GM19467 (cell line): ENCODE measurements at regions not wholly inside any gene's neighbourhood (a gene's known extent, or its start where the extent isn't known, plus 50 kb on each side); places are given as distances from the start of the nearest gene placed in this dataset.
"Not testable (repeated sequence)": the region's sequence is repeated elsewhere in the genome, so short reads cannot be mapped to it uniquely, and the experiment has no call there.

Experiments
- ATAC-seq: cut with Tn5 transposase; IDR thresholded peaks from one replicate; pipeline ENCODE4 v1.9.1; 2021; ENCODE audit warnings: mild to moderate bottlenecking, moderate library complexity; ENCODE audit not compliant: unreplicated experiment

DNA sequence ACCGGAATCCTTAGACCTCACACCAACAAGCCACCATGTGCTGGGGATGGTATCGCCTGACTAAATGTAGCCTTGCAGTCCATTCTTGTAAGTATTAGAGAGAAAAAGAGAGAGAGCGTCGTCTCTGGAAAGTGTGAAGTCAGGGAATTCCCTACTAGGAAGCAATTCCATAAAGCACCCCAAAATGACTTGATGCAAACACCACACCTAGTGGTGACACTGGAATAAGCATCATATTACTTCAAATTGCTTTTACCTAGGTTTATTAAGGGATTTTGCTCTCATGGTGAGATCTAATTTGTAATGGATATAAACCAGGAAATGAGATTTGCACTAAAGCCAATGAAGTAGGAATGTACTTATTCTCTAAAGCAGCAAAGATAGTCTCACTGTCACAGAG lies 111.4 kb upstream of the METTL9 start:
- not testable (repeated sequence) for ATAC-seq

DNA sequence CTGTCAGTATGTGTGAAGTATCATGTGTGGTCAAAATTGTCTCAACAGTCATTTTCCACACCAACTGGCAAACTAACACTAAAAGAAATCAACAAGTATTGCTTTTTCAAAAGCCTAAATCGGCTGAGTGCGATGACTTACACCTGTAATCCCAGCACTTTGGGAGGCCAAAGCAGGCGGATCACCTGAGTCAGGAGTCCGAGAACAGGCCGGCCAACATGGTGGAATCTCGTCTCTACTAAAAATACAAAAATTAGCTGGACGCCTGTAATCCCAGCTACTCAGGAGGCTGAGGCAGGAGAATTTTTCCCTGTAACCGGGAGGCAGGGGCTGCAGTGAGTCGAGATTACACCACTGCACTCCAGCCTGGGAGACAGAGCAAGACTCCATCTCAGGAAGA lies 100.3 kb upstream of the METTL9 start:
- not testable (repeated sequence) for ATAC-seq

DNA sequence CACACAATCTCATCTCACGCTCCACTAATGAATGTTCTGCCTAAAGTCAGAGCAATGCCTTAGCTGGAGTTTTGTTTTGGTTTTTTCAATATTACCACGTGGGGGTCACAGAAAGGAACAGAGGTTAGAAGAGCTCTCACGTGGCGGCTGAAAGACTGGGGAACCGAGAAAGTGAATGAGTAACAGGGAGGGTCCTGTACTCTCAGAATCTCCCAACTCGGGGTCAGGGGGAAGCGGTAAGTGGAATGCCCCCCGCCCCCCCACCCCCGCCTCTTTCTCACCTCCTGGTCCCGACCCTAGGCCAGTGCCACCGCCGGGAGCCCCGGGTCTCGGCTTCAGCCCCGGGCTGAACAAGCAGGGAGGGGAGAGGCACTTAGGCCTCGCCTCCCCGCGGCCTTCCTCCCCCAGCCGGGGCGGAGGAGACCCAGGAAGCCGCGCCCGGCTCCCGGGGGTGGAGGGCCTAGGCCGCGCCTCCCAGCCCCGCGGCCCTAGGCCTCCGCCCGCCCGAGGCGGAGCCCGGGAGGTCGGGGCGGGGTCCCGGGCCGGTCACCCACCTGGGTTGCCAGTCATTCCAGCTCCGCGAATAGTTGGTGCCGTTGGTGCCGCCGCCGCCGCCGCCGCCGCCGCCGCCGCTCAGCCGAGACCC lies 98.0 kb upstream of the METTL9 start:
- peak; percentile 37 for ATAC-seq

DNA sequence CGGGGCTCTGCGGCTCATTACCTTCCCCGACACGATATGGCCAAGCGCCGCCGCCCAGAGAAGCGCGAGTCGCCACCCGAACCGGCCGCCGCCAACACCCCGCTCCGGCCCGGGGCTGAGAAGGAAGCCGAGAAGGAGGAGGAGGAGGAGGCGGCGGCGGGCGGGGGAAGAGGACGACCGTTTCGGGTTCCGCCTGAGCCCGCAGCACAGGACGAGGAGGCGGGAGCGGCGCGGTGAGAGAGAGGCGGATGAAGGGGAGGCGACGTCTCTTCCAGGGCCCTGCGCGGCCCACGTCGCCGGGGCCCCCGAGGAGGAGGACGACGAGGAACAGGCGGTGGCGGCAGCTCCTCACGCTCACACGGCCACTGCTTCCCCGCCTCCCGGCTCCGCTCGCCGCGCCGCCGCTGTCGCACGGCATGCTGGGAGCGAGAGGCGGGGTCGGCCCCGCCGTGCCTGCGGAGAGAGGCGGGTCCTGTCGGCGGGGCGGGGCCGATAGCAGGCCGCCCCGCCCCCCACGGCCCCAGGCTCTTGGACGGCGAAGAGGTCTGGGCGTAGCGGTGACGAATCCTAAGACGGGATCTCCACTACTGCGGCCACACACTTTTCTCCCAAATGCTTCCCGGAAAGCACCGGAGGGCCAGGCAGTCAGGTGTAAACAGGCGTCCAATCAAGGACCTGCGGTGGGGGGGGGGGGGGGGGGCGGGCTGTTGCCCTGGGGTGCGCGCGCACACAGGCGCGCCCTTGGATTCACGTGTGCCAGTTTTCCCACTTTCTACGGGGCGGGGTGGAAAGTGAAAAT lies 97.3 kb upstream of the METTL9 start:
- peak; percentile 58 for ATAC-seq

DNA sequence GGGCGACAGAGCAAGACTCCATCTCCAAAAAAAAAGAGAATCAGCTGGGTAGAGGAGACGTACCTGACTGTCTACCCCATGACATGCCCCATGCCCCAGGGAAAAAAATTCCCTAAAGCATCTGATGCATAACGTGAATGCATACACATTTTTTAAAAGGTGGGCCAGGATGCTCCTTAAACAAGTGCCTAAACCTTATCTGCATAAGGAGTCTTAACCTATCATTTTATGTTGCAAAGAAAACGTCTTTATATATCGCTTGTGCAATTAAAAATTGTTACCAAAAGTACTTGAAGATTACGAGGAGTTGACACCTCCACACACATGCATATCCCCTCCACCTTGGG lies 95.8 kb upstream of the METTL9 start:
- ATAC-seq: not testable (repeated sequence)

DNA sequence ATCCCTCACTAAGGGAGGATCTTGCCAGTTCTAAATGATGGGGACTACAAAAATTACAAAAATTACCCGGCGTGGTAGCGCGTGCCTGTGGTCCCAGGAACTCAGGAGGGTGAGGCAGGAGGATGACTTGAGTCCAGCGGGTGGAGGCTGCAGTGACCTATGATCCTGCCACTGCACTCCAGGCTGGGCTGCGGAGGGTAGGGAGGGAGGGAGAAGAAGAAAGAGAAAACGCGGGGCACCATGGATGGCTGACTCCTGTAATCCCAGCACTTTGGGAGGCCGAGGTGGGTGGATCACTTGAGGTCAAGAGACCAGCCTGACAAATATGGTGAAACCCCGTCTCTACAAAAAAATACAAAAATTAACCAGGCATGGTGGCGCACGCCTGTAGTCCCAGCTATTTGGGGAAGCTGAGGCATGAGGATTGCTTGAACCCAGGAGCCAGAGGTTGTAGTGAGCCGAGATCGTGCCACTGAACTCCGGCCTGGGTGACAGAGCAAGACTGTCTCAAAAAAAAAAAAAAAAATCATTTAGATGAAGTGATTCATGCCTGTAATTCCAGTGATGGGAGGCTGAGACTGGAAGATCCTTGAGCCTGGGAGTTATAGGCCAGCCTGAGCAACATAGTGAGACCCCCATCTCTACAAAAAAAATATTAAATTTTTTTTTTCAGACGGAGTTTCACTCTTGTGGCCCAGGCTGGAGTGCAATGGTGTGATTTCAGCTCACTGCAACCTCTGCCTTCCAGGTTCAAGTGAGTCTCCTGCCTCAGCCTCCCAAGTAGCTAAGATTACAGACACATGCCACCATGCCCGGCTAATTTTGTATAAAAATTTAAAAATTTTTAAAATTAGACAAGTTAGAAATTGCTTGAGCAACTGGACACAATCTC lies 95.2 kb upstream of the METTL9 start:
- not testable (repeated sequence) for ATAC-seq

DNA sequence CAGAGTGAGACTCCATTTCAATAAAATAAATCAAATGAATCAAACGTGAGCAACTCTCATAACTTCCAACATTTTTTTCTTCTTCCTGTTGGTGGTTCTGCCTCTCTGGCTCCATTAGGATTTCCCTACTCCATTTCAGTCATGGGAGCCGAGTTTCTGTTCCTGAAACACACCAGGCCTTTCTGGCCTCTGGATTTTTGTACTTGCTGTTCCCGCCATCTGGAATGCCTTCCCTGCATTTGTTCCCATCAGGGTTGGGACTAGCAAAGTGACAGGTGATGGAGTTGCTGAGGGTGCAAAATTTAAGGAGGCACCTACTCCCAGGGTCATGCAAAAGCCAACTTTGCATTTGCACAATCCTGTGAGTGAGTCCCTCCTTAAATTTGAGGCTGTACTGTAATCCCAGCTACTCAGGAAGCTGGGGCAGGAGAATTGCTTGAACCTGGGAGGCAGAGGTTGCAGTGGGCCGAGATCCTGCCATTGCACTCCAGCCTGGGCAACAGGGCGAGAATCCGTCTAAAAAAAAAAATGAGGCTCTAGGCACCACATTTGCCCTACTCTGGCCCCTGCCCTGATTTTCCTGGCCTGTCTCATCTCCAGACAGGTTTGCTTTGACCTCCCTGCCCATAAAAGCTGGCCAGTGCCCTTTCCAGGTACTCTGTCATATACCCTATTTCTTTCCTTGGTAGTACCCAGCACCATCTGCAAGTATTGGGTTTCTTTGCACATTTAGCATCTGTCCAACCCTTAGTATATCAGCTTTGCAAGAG lies 93.4 kb upstream of the METTL9 start:
- ATAC-seq: not testable (repeated sequence)

DNA sequence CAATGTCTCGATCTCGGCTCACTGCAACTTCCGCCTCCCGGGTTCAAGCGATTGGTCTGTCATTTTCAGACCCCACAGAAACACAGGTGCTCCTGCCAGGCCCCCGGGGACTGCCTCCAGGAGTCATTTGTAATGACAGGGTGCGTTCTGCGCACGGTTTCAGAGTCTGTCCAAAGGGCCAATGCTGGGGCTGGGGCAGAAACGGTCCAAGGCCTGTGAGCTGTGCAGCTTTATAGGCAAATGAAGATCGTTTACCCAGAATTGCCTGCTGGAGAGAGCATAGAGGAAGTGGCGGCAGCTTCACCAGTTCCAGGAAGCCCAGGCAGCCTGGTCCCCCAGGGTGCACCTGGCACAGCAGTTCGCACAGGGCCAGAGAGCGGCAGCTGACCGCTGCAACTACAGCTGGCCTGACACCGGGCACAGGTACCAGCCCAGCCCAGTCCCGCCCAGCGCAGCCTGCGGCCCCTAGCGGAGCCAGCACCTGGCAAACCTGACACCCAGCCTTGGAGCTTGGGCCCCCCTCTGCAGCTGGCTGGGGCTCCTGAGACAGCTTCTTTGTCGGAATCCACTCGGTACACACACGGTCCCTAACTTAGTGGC lies 92.4 kb upstream of the METTL9 start:
- ATAC-seq: peak; percentile 53

DNA sequence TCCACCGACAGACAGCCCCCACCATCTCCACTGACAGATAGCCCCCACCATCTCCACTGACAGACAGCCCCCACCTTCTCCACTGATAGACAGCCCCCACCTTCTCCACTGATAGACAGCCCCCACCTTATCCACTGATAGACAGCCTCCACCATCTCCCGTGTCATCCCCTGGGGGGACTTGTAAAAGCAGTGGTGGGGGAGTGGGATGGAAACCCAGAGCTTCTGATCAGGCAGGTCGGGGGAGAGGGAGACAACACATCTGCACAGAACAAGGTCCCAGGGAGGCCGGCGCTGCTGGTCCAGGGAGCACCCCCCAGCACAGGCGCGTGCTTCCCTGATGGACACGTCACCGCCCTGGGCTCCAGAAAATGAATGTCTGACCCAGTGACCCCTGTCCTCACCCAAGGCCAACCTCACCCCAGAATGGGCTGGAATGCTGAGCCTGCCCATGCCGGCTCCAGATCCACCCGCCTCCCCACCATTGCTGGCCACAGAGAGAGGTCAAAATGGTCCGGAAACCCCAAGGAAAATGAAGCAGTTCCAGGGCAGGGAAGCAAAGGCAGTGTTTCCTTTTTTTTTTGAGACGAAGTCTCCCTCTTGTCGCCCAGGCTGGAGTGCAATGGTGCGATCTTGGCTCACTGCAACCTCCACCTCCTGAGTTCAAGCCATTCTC lies 91.6 kb upstream of the METTL9 start:
- ATAC-seq: not testable (repeated sequence)

DNA sequence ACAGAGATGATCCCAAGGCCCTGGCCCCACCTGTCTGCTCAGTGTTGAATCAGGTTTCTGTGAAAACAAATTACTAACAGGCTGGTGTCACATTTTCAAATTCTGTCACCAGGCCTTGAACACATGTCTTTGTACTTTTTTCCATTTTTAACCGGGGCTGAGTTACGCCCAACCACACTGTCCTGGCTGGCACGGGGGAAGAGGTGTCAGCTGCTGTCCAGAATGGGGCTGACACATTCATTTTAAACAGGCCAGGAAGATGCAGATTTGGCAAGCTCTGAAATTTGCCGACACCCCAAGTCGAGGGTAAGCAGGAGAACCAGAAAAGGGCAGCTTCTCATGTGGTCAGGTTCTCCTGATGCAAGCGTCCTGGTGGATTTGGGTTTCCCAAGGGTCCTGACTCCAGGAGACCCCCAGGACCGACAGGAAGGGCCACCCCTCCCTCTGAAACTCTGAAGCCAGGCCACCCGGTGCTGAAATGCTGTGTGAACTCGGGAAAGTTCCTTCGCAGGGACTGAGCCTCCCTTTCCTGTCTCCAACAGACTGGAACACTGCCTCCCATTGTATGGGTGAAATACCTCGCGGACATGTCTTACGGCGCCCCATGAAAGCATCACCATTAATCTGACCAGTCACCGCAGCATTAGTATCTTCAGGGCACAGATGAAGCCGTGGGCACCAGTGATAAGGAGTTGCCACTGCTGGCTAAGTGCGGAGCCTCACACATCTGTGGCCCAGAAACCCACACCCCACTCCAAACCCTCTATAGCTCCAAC lies 90.5 kb upstream of the METTL9 start:
- ATAC-seq: not testable (repeated sequence)

DNA sequence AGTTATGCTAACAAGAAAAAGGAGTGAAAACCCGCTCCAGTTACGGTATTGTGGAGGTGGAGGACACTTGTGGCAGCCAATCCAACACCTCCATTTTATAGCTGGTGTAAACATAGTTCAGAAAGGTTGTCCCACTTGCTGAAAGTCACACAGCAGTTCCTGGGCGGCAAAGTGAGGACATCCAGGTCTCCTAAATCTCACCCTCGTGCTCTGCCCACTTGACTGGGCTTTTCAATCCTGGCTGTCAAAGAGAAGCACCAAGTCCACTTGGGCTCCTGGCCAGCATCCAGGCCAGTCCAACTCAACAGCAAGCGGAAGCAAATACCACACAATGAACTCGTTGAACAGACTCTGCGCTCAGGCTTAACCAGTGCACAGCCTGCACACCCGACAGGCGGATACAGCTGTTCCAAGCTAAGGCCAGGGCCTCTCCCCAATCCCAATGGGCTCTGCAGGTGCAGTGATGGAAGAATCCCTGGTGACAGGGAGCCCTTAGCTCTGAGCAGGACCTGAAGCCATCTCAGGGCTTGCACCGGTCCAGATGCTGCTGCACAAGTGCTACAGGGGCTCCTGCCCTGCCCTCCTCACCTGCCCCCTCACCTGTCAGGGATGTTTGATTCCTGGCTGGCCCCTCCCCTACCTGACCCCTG lies 89.8 kb upstream of the METTL9 start:
- ATAC-seq: not testable (repeated sequence)

DNA sequence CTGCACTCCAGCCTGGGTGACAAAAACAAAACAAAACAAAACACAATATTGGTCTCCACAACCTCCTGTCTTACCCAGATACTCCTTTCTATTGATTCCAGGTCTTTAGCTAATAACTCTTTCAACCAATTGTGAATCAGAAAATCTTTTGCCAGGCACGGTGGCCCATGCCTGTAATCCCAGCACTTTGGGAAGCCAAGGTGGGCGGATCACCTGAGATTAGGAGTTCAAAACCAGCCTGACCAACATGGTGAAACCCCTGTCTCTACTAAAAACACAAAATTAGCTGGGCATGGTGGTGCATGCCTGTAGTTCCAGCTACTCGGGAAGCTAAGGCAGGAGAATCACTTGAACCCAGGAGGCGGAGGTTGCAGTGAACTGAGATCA lies 88.5 kb upstream of the METTL9 start:
- ATAC-seq: not testable (repeated sequence)

DNA sequence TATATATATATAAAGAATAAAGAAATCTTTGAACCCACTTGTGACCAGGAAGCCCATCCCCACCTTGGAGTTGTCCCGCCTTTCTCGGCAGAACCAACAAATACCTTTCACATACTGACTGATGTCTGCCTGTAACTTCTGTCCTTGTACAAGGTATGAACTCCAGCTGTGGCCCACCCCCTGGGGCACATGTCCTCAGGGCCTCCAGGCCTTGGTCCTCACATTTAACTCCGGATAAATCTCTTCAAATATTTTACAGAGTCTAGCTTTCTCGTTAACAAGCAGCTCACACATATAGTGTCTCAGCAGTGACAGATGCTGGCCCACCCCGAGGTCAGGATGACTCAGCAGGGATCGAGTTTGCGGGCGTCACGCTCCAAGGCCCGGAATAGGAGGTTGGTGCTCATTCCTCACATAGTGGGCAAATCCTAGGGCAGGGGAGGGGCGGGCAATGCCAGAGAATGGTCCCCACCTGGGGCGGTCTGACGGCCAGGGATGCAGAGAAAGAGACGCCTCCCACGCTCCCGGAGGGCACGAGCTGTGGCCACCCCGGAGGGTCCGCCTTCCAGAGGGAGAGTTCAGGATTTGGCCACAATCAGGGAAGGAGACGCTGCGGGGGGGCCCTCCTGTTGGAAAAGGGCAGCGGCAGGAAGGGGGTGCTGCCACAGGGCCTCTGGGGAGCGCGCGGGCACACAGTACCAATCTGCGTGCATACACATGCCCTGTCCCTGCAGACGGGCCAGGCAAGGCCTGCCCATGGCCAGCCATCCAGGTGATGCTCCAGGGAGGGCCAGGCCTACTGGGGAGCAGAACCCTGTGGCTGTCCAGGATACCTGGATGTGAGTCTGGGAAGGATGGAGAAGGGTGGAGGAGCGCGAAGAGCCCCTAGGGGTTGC lies 87.8 kb upstream of the METTL9 start:
- not testable (repeated sequence) for ATAC-seq

DNA sequence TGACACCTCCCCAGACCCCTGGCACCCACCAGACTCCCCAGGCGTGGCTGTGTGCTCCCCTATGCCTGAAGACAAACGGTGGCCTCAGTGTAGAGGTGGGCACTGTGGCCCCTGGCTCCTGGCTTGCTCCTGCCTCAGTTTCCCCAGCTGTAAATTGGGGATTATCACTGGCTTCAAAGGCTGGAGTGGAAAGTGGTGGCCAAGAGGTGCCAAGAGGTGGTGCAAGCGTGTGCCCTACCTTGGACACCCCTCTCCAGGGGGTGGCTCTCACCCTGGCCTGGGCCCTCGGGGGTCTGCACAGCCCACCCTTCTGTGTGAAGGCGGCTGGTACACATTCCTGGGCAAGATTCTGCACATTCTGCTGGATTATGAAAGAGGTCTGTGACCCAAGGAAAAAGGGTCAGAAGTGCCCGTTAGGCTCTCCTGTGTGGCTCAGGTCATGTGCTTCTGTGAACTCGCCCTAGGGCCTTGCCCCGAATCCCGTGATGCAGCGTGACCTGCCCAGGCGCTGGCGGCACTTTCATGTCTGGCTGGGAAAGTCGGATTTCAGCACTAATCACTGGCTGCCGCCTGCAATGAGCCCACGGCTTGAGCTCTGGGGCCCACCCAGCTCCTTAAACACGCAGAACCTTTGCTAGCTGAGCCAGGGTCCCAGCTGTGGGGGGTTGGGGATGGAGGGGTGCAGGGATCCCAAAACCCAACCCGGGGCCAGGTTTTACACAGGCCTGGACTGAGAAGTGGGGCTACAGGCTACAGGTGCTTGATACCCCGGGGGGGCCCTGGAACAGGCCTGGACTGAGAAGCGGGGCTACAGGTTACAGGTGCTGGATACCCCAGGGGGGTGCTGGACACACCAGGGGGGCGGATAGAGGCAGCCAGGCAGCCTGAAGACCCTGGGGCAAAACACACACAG lies 86.8 kb upstream of the METTL9 start:
- ATAC-seq: not testable (repeated sequence)

DNA sequence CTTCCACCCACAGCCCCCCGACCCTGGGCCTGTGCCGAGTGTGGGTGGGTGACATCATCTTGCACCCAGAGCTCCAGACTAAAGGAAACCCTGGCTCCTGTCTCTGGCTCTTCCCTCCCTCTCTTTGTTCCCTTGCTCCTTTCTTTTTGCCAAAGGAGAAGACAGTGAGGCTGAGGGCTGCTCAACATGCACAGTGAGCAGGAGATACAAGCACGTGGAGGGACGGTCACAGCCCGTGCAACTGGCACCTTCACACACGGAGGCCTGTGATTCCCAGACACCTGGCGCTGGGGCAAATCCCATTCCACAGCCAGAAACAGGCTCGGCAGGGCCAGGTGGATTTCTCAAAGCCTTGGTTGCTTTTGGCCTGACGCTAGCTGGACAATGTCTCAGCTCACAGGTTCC lies 86.0 kb upstream of the METTL9 start:
- ATAC-seq: not testable (repeated sequence)

DNA sequence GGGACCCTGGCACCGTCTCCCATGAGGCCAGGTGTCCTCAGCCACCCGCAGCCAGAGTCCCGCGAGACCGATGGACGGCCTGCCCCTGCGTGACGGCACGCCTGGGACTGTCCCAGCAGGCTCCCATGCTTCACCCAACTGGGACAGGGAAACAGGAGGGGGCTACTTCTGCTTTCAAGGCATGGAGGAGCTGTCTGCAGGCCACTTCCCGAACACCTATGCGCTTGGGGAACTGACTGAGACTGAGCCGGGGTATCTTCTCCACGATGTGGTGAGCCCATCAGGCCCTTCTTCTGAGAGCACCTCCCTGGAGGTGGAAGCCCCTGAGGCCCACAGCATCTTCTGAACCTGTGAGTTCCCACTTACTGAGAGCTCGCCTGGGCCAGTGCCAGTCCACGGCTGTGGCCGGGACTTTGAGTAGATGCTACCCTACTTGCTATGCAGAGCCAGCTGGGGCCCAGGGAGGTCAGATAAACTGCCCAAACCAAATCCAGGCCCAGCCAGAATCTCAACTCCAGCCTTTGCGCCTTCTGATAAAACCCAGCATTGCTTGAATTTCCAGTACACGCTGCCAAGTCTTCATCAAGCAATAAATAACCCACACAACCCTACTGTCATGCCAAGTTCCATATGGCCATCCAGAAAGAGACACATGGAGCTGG lies 85.4 kb upstream of the METTL9 start:
- not testable (repeated sequence) for ATAC-seq
